HepG2 (cell line): ENCODE measurements at regions not wholly inside any gene's neighbourhood (a gene's known extent, or its start where the extent isn't known, plus 50 kb on each side); places are given as distances from the start of the nearest gene placed in this dataset.
"Not testable (repeated sequence)": the region's sequence is repeated elsewhere in the genome, so short reads cannot be mapped to it uniquely, and the experiment has no call there.

Source experiments
- ATAC-seq: fragments of 200-7000 bp; cut with Tn5 transposase; 3 replicates; pipeline ENCODE4 v1.9.1; 2020; ENCODE audit warnings: mild to moderate bottlenecking, moderate library complexity
- BruUV-seq: library from RNA; stranded (reverse); fragments of 400-500 nt; replicated peaks from 2 replicates; lab custom pipeline; 2021; lab: Mats Ljungman, UMichigan
- CTCF ChIA-PET: fragments of 300-600 bp; formaldehyde crosslinking; extraction: SDS; loops from one replicate; lab custom pipeline; 2021; ENCODE audit warnings: low total read pairs, inconsistent platforms, low intra/inter-chr PET ratio; lab: Yijun Ruan, JAX
- POLR2A ChIA-PET: fragments of 350-600 bp; sonication (Branson Sonifier 250); formaldehyde crosslinking; loops from one replicate; lab custom pipeline; 2020; ENCODE audit warnings: antibody characterized with exemption, inconsistent platforms; lab: Yijun Ruan, JAX
- DNase-seq: peaks from one replicate; pipeline ENCODE4 v3.0.0-alpha.2; 2015; ENCODE audit warnings: low spot score
- FAIRE-seq: peaks from 3 replicates; lab custom pipeline; 2011; peaks lifted over from hg19 to GRCh38; lab: Jason Lieb, UNC
- H2AFZ ChIP-seq: one replicate; pipeline ENCODE4 v1.6.1; 2011; ENCODE audit warnings: low read length, inconsistent platforms
- H3K27ac ChIP-seq: fragments of 300-600 bp; 3 replicates; pipeline ENCODE4 v1.8.0; 2011; ENCODE audit warnings: mixed run types, mild to moderate bottlenecking, mixed read lengths, low read length, inconsistent platforms; ENCODE audit not compliant: insufficient read depth; ENCODE audit errors: extremely low read length
- H3K27me3 ChIP-seq, 2 experiments: fragments of 200-600 bp in 1 of 2; 2 replicates in 1 of 2; 3 replicates in 1 of 2; pipeline versions ENCODE4 v1.6.0 to v1.8.0; 2011; ENCODE audit warnings: low read length in 2 of 2, mild to moderate bottlenecking in 2 of 2, moderate library complexity in 2 of 2, inconsistent platforms in 1 of 2; ENCODE audit not compliant: insufficient read depth in 2 of 2, control insufficient read depth in 1 of 2
- H3K36me3 ChIP-seq, 2 experiments: fragments of 200-600 bp in 1 of 2; replicated peaks in 1 of 2; 2 replicates in 1 of 2; 3 replicates in 1 of 2; pipeline versions ENCODE4 v1.5.1 to v1.8.0; 2011; ENCODE audit warnings: low read length in 2 of 2, inconsistent platforms in 1 of 2; ENCODE audit not compliant: insufficient read depth in 2 of 2, control insufficient read depth in 1 of 2
- H3K4me1 ChIP-seq: 2 replicates; pipeline ENCODE4 v1.5.1; 2012; ENCODE audit warnings: low read length, inconsistent platforms; ENCODE audit not compliant: insufficient read depth
- H3K4me2 ChIP-seq: 2 replicates; pipeline ENCODE4 v1.6.0; 2011; ENCODE audit warnings: low read depth, low read length, inconsistent platforms
- H3K4me3 ChIP-seq, 3 experiments: fragments of 200-600 bp in 1 of 3; sonication (generic), shearing (Covaris generic) in 1 of 3; replicated peaks in 1 of 3; 2 replicates each; pipeline ENCODE4 v1.5.1; 2011 to 2016; ENCODE audit warnings: low read length in 3 of 3, inconsistent platforms in 2 of 3, low read depth in 2 of 3, mild to moderate bottlenecking in 2 of 3, control low read depth in 1 of 3, mixed read lengths in 1 of 3; ENCODE audit not compliant: insufficient read depth in 1 of 3
- H3K79me2 ChIP-seq: one replicate; pipeline ENCODE4 v1.6.1; 2011; ENCODE audit warnings: low read length, inconsistent platforms; ENCODE audit not compliant: insufficient read depth
- H3K9ac ChIP-seq: 2 replicates; pipeline ENCODE4 v1.6.0; 2011; ENCODE audit warnings: mild to moderate bottlenecking, low read depth, low read length, inconsistent platforms; ENCODE audit not compliant: insufficient read depth
- H3K9me3 ChIP-seq: 2 replicates; pipeline ENCODE4 v1.5.1; 2012; ENCODE audit warnings: mild to moderate bottlenecking, low read length
- H4K20me1 ChIP-seq: 2 replicates; pipeline ENCODE4 v1.6.0; 2011; ENCODE audit warnings: inconsistent platforms, mild to moderate bottlenecking, low read length, moderate library complexity; ENCODE audit not compliant: insufficient read depth
- ARHGAP35 ChIP-seq: sonication (generic); formaldehyde crosslinking; IDR thresholded peaks from 2 replicates; pipeline ENCODE4 v1.9.0; 2022; ENCODE audit warnings: mild to moderate bottlenecking, inconsistent platforms, moderate library complexity, missing genetic modification reagents, borderline replicate concordance
- GFI1 ChIP-seq: sonication (generic); formaldehyde crosslinking; IDR thresholded peaks from 2 replicates; pipeline ENCODE4 v1.5.0; 2020; ENCODE audit warnings: missing genetic modification reagents, mild to moderate bottlenecking, borderline replicate concordance
- HMG20B ChIP-seq: conservative IDR thresholded peaks from 2 replicates; pipeline ENCODE4 v1.6.1; 2016; ENCODE audit warnings: missing genetic modification reagents, missing compliant biosample characterization
- HNF4G ChIP-seq, 2 experiments: sonication (generic) in 1 of 2; formaldehyde crosslinking in 1 of 2; IDR thresholded peaks; 2 replicates each; pipeline versions ENCODE4 v1.4.0 to v1.6.1; 2011 to 2020; ENCODE audit warnings: borderline replicate concordance in 2 of 2, low read depth in 2 of 2, mild to moderate bottlenecking in 2 of 2, low read length in 1 of 2, missing genetic modification reagents in 1 of 2, moderate library complexity in 1 of 2
- KLF6 ChIP-seq: IDR thresholded peaks from 2 replicates; pipeline ENCODE4 v1.8.0; 2016; ENCODE audit warnings: missing biosample characterization, missing genetic modification reagents
- SMC3 ChIP-seq: IDR thresholded peaks from 2 replicates; pipeline ENCODE4 v1.6.1; 2011; ENCODE audit warnings: low read length, improper control_type of control experiment
- SNAPC4 ChIP-seq: sonication (generic); formaldehyde crosslinking; IDR thresholded peaks from 2 replicates; pipeline ENCODE4 v1.4.0; 2020; ENCODE audit warnings: mild to moderate bottlenecking, missing genetic modification reagents
- ZBTB20 ChIP-seq: sonication (generic); formaldehyde crosslinking; IDR thresholded peaks from 2 replicates; pipeline ENCODE4 v1.8.1; 2023; ENCODE audit warnings: missing genetic modification reagents, low read depth, mild to moderate bottlenecking, borderline replicate concordance
- ZBTB26 ChIP-seq: IDR thresholded peaks from 2 replicates; pipeline ENCODE4 v1.6.1; 2016; ENCODE audit warnings: missing compliant biosample characterization, missing genetic modification reagents, borderline replicate concordance
- ZNF282 ChIP-seq: fragments of 450-650 bp; IDR thresholded peaks from 2 replicates; pipeline ENCODE4 v1.6.1; 2018; ENCODE audit not compliant: partially characterized antibody
- ZNF816 ChIP-seq: sonication (generic); formaldehyde crosslinking; IDR thresholded peaks from 2 replicates; pipeline ENCODE4 v1.8.0; 2022; ENCODE audit warnings: missing genetic modification reagents, mild to moderate bottlenecking, borderline replicate concordance
- WGBS: methylation state at CpG from one replicate; pipeline ENCODE4 v1.1.6; 2017; ENCODE audit warnings: low lambda C conversion rate; 5-methylcytosine and 5-hydroxymethylcytosine counted together
- in situ Hi-C: cut with HindIII; loops from 2 replicates; pipeline ENCODE4 v1.10.0; 2017; ENCODE audit warnings: low pct_unique_long_range_greater_than_20kb; ENCODE audit not compliant: extremely low pct_ligation_motif_present
- intact Hi-C: fragments of 100-400 bp; cut with micrococcal nuclease; formaldehyde crosslinking; loops from one replicate; pipeline ENCODE4 v1.10.0; 2022; ENCODE audit not compliant: unreplicated experiment

GRCh38 chr10:53335803-53336422, 563.3 kb upstream of the MBL2 start:
- WGBS, result 32% methylated on average over 6 of the region's 6 CpGs

GRCh38 chr10:53331460-53331859, 558.9 kb upstream of the MBL2 start:
- POLR2A ChIA-PET, result no interaction called here
- no TSS peak for BruUV-seq
- no peak for DNase-seq

More at GRCh38 chr10:53335803-53336422, 563.3 kb upstream of the MBL2 start:
- ATAC-seq, CTCF ChIA-PET, H2AFZ ChIP-seq, H3K4me1 ChIP-seq, in situ Hi-C loops, BruUV-seq, H3K4me2 ChIP-seq, H3K27ac ChIP-seq, H3K79me2 ChIP-seq, DNase-seq, POLR2A ChIA-PET, H3K36me3 ChIP-seq, H4K20me1 ChIP-seq, H3K4me3 ChIP-seq, FAIRE-seq, intact Hi-C loops, H3K27me3 ChIP-seq, H3K9ac ChIP-seq: not testable (repeated sequence)
- peak; percentile 99 for TF ChIP-seq ZNF816
- H3K9me3 ChIP-seq, result peaks cover 20% of the 10 kb centered on the region

More at GRCh38 chr10:53331460-53331859, 558.9 kb upstream of the MBL2 start:
- FAIRE-seq (no peak), ATAC-seq (no peak)
- CTCF ChIA-PET, result no interaction called here
- Histone ChIP-seq H2AFZ (no peak overlapping the region), H3K9me3 (peaks cover 12% of the 10 kb centered on the region; the same call in 1 of the 2 replicates), H3K9ac (no peak overlapping the region), H3K4me2 (no peak overlapping the region), H3K27ac (no peak overlapping the region), H3K4me1 (no peaks in the 10 kb centered on the region), H3K4me3 (no peak overlapping the region), H3K36me3 (no peaks in the 10 kb centered on the region), H3K27me3 (no peaks in the 10 kb centered on the region), H4K20me1 (no peaks in the 10 kb centered on the region), H3K79me2 (no peaks in the 10 kb centered on the region)
- no peak for TF ChIP-seq ARHGAP35 (CRISPR knock-in tag)
- TF ChIP-seq SNAPC4, result no peak
- no peak for TF ChIP-seq HMG20B (CRISPR knock-in tag)
- TF ChIP-seq SMC3, result no peak
- TF ChIP-seq GFI1 (CRISPR knock-in tag), result no peak
- TF ChIP-seq KLF6 (CRISPR knock-in tag), result no peak
- TF ChIP-seq ZBTB26 (CRISPR knock-in tag), result no peak
- no peak for TF ChIP-seq ZNF282
- TF ChIP-seq HNF4G (IDR thresholded peaks at IDR 0.05; ENCODE audit: borderline replicate concordance, low read depth, low read length), result no peak
- TF ChIP-seq HNF4G (CRISPR knock-in tag; IDR thresholded peaks at IDR 0.05; ENCODE audit: borderline replicate concordance, low read depth), result no peak
- TF ChIP-seq ZBTB20 (CRISPR knock-in tag), result no peak
- in situ Hi-C loops, result no loop called here
- intact Hi-C loops, result no loop called here
